ENCODE measurements at regions not wholly inside any gene's neighbourhood (a gene's known extent, or its start where the extent isn't known, plus 50 kb on each side); places are given as distances from the start of the nearest gene placed in this dataset.
"Not testable (repeated sequence)": the region's sequence is repeated elsewhere in the genome, so short reads cannot be mapped to it uniquely, and the experiment has no call there.

GRCh38 chr13:38283346-38283745 lies 66.3 kb upstream of the UFM1 start:
- DNase-seq (ENCODE audit: low spot score): no peak

- no peak for DNase-seq (ENCODE audit: low spot score)
Observed at GRCh38 chr13:38265132-38265497, 84.5 kb upstream of the UFM1 start.

- DNase-seq (ENCODE audit: low spot score): no peak
Observed at GRCh38 chr13:38264363-38265131, 85.1 kb upstream of the UFM1 start.

DNA sequence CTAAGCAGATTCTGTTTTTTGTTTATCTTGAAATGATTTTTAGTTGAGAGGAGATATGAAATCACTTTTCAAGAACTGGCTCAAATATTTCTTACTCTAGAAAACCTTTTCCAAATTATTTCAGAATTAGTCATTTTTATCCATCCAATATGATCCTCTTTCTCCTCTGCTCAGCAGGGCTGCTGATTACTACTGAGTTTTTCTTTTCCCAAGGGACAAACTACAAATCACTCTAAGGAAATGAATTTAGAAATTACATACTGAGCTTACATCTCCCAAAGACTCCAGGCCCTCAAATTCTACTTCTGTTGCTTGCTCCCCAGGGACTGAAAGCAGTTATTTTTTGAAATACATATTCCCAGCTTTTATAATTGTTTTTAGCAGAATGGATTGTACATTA lies 87.4 kb upstream of the UFM1 start:
- DNase-seq (ENCODE audit: low spot score): no peak

GRCh38 chr13:38255600-38255999 lies 94.1 kb upstream of the UFM1 start:
- peak; percentile 17 for DNase-seq (ENCODE audit: low spot score)

DNA sequence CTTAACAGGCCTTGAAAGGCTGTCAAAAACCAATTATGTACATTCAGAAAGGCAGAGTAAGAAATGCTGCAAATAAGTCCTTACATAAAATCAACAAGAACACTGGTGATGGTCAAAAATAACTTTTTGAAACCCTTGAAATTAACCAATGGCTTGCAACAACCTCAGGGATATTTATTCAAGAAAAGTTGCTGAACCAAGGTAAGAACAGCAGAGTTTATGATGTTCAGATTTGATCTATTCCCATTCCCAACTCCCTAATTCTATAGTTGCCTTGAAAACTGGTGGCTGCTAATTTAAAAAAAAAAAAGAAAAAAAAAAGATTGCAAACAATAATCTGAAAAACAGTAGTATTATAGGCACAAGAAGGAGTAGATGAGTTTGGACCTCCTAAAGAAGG lies 109.8 kb upstream of the UFM1 start:
- DNase-seq (ENCODE audit: low spot score): no peak

DNA sequence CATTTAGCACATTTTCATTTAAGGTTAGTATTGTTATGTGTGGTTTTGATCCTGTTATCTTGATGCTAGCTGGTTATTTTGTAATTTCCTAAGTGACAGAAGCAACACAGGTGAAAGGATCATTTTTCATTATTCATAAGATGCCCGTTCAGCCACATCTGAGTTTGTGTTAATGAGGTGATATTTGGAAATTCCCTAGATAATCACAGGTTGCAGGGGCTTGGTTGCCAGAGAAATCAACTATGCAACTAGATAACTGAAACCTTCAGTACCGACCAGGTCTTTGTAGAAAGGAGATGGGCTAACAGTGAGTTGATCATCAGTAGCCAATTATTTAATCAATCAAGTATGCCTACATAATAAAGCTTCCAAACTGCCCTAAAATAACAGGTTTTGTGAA lies 121.3 kb upstream of the UFM1 start:
- no peak for DNase-seq (ENCODE audit: low spot score)

GRCh38 chr13:38226496-38226895 lies 123.2 kb upstream of the UFM1 start:
- DNase-seq (ENCODE audit: low spot score): no peak

GRCh38 chr13:38223089-38223488 lies 126.6 kb upstream of the UFM1 start:
- peak; percentile 43 for DNase-seq (ENCODE audit: low spot score)

DNA sequence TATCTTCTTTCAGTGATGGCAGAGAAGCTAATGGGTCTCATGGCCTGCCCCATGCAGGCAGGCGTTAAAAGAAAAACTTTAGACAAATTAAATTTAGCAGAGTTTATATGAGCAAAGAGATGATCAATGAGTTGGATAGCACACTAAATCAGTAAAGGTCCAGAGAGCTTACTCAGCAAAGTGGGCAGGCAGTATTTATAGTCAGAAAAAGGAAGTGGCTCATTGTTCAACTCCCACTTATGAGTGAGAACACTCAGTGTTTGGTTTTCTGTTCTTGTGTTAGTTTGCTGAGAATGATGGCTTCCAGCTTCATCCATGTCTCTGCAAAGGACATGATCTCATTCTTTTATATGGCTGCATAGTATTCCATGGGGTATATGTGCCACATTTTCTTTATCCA lies 128.5 kb upstream of the UFM1 start:
- DNase-seq (ENCODE audit: low spot score): not testable (repeated sequence)

DNA sequence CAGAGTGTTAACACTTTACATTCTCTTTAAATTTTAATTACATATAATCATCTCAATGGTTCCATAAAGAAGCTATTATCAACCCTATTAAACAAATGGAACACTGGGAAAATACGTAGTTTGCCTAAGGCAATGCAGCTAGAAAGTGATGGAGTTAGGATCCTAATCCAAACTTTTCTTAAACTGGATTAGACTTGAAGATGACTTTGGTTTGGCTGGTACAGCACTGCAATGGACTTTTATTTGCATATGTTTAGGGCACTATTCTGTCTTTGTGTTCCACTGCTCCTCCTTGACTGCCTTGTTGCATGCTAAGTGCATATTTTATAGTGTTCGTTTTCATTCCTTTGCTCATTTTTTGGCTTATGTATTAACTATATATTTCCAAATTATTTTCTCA lies 133.5 kb upstream of the UFM1 start:
- DNase-seq (ENCODE audit: low spot score): no peak

DNA sequence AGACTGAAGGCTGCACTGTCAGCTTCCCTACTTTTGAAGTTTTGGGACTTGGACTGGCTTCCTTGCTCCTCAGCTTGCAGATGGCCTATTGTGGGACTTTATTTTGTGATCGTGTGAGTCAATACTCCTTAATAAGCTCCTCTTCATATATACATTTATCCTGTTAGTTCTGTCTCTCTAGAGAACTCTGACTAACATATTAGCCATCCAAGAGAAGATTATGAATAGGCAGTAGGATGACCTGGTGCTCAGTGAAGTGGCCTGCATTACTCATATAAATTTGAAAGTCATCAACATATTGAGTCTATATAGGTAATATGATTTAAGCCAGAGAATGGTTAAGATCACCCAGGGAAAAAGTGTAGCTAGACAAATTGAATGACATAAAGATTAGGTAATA lies 136.3 kb upstream of the UFM1 start:
- no peak for DNase-seq (ENCODE audit: low spot score)

- no peak for DNase-seq (ENCODE audit: low spot score)
Observed at GRCh38 chr13:38210928-38211596, 138.6 kb upstream of the UFM1 start.

GRCh38 chr13:38204556-38204955 lies 145.1 kb upstream of the UFM1 start:
- DNase-seq (ENCODE audit: low spot score): no peak

- no peak for DNase-seq (ENCODE audit: low spot score)
Observed at GRCh38 chr13:38202740-38203139, 146.9 kb upstream of the UFM1 start.

GRCh38 chr13:38191016-38191415 lies 158.6 kb upstream of the UFM1 start:
- no peak for DNase-seq (ENCODE audit: low spot score)

DNA sequence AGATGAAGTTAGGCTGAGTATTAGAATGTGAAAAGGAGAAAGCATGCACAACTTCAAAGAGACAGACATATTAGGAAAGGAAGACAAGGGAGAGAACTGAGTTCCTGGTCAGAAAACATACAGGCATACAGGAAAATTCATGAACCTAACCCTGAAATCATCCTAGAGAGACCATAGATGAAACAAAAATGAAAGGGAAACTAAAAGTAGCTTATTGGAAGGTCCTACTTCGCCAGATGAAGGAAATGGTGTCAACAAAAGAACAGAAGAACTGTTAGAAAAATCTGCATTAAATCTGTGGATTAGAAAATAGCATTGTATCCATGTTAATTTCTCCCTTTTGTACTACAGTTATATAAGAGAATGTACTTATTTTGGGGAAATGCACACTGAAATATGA lies 169.0 kb upstream of the UFM1 start:
- no peak for DNase-seq (ENCODE audit: low spot score)

DNA sequence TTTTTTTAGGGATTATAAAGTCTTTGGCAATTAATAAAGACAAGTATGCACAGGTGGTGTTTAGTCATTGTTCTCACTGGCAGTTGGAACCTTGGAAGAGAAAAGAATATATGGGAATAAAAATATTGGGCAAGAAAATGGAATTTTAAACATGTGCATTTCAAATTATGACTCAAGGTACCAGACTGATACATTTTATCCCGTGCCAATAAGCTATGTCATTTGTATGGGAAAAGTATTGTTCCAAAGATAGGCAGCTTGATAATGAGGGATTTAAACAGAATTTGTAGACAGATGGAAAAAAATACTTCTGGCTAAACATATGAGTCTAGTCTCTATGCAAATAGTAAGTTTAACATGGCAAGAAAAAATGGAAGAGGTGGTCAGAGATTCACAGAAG lies 169.5 kb upstream of the UFM1 start:
- no peak for DNase-seq (ENCODE audit: low spot score)

GRCh38 chr13:38176664-38177063 lies 173.0 kb upstream of the UFM1 start:
- no peak for DNase-seq (ENCODE audit: low spot score)

- DNase-seq (ENCODE audit: low spot score): no peak
Observed at GRCh38 chr13:38173403-38173802, 176.2 kb upstream of the UFM1 start.

DNA sequence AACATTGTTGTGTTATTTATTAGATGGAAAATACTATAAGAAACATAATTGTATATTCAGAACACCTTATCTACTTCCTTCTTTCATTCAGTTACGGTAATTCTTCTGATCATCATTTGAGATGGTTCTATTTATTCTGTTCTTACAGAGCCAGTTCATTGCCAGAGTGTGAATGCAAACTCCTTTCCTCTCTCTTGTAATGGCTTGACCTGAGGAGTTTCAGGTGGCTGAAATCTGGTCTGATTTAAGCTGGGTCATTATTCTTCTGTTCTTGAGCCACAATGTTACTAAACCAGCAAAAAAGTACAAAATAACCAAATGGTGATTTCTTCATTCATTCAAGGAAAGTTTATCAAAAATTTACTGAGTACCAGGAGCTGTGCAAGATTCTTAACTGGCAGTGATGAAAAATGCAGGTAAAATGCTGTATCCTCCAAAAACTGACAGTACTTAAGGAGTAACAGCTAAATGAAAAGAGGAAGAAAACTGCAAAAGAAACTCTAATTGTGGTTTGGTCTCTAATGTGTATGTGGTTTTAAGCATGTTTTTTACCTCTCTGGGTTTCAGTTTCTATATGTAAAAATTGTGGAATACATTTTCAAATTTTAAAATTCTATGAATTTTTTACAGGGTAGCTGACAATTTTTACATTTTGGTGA lies 182.4 kb upstream of the UFM1 start:
- DNase-seq (ENCODE audit: low spot score): no peak

- no peak for DNase-seq (ENCODE audit: low spot score)
Observed at GRCh38 chr13:38166116-38166515, 183.5 kb upstream of the UFM1 start.

DNA sequence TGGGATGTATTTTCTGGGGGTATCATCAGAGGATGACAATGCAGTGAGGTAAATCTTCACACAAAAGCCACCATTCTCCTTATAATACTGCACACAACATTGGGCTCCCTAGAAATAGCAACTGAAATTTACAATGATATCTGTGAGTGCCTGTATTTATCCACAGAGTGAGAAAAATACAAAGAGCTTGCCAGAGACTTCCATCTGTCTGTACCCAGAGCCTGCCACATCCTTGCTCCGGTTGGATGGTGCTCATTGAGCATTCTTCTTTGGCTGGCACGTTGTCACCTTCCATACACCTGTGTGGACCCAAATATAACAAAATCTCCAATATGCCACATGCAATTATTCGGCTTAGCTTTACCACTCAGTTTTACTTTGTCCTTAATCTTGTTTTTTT lies 189.5 kb upstream of the UFM1 start:
- DNase-seq (ENCODE audit: low spot score): no peak
